GM12873 (cell line): ENCODE measurements at regions not wholly inside any gene's neighbourhood (a gene's known extent, or its start where the extent isn't known, plus 50 kb on each side); places are given as distances from the start of the nearest gene placed in this dataset.

Experiments
- TF ChIP-seq, protein P1 (sequence below): IDR thresholded peaks from 2 replicates; pipeline ENCODE4 v1.5.1; 2012; ENCODE audit warnings: low read depth, mild to moderate bottlenecking, moderate library complexity, low read length, control low read depth; ENCODE audit not compliant: insufficient read depth; ENCODE audit errors: missing control alignments

DNA sequence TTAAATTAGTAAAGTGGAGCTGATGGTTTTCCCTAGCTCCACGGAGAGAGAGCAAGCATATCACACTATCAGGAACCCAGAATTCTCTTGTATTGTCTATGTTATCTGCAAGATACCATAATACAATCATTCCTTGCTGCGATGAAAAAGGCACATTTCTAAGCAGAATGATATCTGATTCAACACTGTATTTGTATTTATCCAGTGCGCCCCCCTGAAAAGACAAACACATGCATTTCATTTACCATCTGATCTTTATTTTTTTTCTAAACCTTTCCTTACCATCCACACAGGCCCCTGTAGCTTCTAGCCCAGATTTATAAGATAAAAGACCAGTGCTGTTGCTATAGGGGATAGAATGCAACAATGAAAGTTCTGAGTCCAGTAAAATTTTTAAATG, 420.6 kb downstream of the TDRD15 start:
- TF ChIP-seq, protein P1, sequence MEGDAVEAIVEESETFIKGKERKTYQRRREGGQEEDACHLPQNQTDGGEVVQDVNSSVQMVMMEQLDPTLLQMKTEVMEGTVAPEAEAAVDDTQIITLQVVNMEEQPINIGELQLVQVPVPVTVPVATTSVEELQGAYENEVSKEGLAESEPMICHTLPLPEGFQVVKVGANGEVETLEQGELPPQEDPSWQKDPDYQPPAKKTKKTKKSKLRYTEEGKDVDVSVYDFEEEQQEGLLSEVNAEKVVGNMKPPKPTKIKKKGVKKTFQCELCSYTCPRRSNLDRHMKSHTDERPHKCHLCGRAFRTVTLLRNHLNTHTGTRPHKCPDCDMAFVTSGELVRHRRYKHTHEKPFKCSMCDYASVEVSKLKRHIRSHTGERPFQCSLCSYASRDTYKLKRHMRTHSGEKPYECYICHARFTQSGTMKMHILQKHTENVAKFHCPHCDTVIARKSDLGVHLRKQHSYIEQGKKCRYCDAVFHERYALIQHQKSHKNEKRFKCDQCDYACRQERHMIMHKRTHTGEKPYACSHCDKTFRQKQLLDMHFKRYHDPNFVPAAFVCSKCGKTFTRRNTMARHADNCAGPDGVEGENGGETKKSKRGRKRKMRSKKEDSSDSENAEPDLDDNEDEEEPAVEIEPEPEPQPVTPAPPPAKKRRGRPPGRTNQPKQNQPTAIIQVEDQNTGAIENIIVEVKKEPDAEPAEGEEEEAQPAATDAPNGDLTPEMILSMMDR, result no peak

DNA sequence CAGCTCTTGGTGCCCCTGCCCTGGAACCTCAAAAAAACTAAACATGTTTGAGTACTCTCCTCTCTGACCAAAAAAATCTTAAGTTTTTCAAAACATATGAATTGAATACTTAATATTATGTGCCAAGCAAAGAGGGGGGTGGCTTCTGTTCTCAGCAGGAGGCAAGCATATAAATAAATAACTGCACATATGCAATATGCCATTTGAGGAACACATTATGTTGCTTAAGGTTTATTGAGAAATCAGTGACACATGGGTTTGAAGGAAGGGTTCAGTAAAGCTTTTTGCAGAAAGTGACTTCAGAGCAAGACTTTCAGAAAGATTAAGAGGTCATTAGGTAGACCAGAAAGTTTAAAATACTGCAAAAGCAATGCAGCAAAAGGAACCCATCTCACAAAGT, 429.2 kb downstream of the TDRD15 start:
- TF ChIP-seq, protein P1, result no peak

DNA sequence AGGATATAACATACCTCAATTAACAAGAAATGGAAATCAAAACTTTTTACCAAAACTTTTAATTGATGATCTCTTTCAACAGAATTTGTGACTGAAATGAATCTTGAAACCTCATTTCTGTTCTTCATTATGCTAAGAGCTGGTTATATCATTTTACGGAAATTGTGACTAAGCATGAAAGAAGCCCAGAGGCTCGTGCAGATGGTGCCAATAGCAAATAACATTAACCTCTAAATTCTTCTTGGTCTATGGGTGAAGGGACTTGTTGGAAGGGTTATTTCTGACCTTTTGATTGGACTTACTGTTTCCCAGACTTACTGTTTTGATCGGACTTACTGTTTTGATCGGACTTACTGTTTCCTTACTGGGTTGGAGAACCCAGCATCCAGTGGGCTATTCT, 435.6 kb downstream of the TDRD15 start:
- TF ChIP-seq, protein P1, result no peak

DNA sequence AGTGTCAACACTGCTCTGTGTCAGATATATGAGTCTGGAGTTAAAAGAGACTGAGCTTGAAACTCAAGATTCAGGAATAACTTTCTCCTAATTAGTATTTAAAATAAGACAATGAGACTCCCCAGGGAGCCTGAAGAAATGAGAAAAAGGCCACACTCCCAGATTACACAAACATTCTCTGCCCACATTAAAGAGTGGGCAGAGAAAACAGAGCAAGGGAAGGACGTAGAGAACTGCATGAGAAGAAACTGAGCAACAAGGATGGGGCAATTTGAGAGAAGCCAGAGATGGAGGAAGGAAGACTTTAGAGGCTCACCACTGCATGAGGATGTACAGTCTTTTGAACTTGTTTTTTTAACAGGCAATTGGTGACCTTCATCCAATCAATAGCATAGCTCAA, 438.2 kb downstream of the TDRD15 start:
- TF ChIP-seq, protein P1, result no peak

DNA sequence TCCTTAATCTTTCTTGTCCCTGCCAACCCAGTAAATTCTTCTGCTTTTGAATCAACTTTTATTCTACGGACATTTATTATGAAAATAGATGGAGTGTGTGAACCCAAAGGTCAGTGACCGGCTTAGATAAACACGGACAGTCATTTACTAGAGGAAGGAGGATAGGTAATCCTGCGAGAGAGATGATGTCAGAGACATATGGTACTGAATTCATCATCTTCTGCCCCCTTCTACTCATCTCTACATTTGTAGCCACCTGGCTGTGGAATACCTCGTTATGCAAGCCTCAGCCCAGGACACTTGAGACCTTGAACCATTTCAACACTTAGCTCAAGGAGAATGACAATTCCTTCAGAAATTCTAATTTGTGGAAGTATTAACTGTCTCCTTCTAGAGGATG, 443.6 kb downstream of the TDRD15 start:
- TF ChIP-seq, protein P1, result no peak

DNA sequence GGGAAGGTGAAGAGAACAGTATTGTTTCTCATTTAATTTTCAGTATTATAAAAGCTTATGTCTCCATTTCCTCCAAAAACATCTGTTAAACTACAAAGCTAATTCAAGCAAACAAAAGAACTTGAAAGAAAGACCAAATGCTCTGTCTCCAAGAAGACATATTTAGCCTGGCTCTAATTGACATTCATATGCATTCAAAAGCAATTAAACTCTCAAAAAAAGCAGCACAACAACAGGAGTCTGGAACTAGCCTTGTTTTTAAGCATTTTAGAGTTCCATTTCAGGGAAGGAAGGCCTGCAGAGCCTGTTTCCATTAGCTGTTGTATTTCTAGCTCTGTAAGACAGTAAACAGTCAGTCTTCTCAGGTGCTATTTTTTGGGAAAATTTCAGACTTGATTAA, 447.9 kb downstream of the TDRD15 start:
- TF ChIP-seq, protein P1, result no peak

DNA sequence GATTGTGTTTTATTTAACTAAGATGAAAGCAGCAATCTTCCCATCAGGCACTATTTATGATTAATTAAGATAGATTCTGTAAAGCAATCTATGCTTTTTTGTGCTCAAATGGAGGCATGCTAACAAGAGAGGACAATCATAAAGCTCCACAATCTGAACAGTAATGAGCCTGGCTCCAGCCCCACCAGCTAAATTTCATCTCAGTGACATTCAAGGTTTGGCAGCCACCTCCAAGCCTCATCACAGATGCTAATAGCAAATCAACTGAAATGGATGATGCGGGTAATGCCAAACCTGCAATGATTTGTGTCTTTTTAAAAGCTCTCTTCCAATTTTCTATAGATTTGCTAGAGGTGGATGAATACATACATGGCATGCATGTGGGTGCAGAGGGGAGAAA, 456.6 kb downstream of the TDRD15 start:
- TF ChIP-seq, protein P1, result no peak
